ENCODE measurements at regions not wholly inside any gene's neighbourhood (a gene's known extent, or its start where the extent isn't known, plus 50 kb on each side); places are given as distances from the start of the nearest gene placed in this dataset.
"Not testable (repeated sequence)": the region's sequence is repeated elsewhere in the genome, so short reads cannot be mapped to it uniquely, and the experiment has no call there.

DNA sequence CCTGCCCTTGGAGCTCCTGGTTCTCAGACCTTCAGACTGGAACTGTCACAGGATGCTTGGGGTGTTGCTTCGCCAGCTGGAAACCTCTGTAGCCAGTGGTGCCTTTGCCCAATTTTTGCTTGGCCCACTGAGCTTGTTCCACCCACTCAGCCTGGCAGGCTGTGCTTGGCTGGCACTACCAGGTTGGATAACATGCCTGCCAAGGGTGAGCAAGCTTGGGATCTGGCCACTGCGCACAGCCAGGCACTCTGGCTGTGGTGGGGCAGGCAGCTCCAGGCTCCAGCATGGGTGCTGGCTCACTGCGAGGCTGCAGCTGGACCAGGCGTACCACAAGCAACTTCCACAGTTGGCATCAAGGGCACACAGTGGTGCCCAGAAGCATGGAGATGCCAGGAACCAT is 967.8 kb upstream of the NCAM2 start:
- Histone ChIP-seq H3K27me3 (no peaks in the 10 kb centered on the region), H3K36me3 (ENCODE audit: low read depth, missing control alignments) (no peaks in the 10 kb centered on the region), H3K4me3 (no peak overlapping the region), H3K9me3 (no peaks in the 10 kb centered on the region), H3K4me1 (no peaks in the 10 kb centered on the region), H3K27ac (no peak overlapping the region)
- intact Hi-C loops (cut with DNase I; ENCODE audit: low total_unique reads) = no loop called here
- TF ChIP-seq, protein P1, sequence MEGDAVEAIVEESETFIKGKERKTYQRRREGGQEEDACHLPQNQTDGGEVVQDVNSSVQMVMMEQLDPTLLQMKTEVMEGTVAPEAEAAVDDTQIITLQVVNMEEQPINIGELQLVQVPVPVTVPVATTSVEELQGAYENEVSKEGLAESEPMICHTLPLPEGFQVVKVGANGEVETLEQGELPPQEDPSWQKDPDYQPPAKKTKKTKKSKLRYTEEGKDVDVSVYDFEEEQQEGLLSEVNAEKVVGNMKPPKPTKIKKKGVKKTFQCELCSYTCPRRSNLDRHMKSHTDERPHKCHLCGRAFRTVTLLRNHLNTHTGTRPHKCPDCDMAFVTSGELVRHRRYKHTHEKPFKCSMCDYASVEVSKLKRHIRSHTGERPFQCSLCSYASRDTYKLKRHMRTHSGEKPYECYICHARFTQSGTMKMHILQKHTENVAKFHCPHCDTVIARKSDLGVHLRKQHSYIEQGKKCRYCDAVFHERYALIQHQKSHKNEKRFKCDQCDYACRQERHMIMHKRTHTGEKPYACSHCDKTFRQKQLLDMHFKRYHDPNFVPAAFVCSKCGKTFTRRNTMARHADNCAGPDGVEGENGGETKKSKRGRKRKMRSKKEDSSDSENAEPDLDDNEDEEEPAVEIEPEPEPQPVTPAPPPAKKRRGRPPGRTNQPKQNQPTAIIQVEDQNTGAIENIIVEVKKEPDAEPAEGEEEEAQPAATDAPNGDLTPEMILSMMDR (IDR thresholded peaks at IDR 0.05) = no peak
- 95 to 100% methylated on average over 1 to 4 of the region's 4 CpGs for WGBS, 2 donors
- no peak for DNase-seq

- intact Hi-C loops (cut with DNase I; ENCODE audit: low total_unique reads) = no loop called here
- H3K4me3 ChIP-seq = no peak overlapping the region
- no peaks in the 10 kb centered on the region for H3K9me3 ChIP-seq
- no peak for DNase-seq
- no peak for TF ChIP-seq POLR2A (IDR thresholded peaks at IDR 0.05)
- TF ChIP-seq, protein P1 (IDR thresholded peaks at IDR 0.05) = no peak
- H3K36me3 ChIP-seq (ENCODE audit: low read depth, missing control alignments) = no peaks in the 10 kb centered on the region
- no peak overlapping the region for H3K27ac ChIP-seq
- H3K4me1 ChIP-seq = no peaks in the 10 kb centered on the region
- H3K27me3 ChIP-seq = no peaks in the 10 kb centered on the region
- 70 to 100% methylated on average over 2 to 3 of the region's 4 CpGs for WGBS, 2 donors
Measured at GRCh38 chr21:20031807-20032206, 966.4 kb upstream of the NCAM2 start.

DNA sequence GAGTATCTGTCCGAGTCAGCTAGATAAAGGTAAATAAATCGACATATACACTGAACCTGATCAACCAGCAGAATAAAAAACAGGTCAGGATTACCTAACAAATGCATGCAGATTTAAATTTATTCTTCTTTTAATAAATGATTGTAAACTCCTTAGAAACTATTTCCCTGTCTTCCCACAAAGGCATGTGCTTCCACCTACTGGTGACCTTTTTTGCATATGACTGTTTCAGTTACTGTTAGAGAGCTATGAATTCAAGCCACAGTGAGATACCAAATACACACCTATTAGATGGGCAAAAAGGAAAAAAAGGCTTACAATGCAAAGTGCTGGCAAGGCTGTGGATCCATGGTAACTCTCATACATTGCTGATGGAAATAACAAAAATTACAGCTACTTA is 957.4 kb upstream of the NCAM2 start:
- Histone ChIP-seq H3K9me3 (no peaks in the 10 kb centered on the region), H3K27ac (no peak overlapping the region), H3K4me1 (no peaks in the 10 kb centered on the region), H3K36me3 (ENCODE audit: low read depth, missing control alignments) (no peaks in the 10 kb centered on the region), H3K4me3 (no peak overlapping the region), H3K27me3 (no peaks in the 10 kb centered on the region)
- intact Hi-C loops (cut with DNase I; ENCODE audit: low total_unique reads) = no loop called here
- no peak for DNase-seq
- no peak for TF ChIP-seq POLR2A (IDR thresholded peaks at IDR 0.05)
- TF ChIP-seq, protein P1 (IDR thresholded peaks at IDR 0.05) = no peak
- WGBS, 2 donors = 88 to 92% methylated on average over 2 of the region's 2 CpGs

DNA sequence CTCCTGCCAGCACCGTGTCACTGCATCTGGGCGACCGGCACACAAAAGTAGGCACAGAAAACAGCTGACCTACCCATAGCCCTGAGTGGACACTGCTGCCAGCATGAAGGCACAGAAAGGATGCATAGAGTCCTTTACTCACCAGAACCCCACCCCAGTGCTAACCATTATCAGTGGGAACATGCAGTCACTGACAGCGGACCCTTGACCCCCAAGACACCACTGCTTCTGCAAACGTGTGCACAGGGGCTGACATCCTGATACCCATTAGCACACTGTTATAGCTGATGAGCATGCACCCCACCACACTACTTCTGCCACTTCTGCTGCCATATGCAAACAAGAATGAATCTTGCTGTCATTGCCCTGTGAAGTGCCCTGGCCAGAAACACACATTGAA is 953.0 kb upstream of the NCAM2 start:
- TF ChIP-seq, protein P1 (IDR thresholded peaks at IDR 0.05) = no peak
- TF ChIP-seq POLR2A (IDR thresholded peaks at IDR 0.05) = no peak
- no peak for DNase-seq
- Histone ChIP-seq H3K27me3 (no peaks in the 10 kb centered on the region), H3K36me3 (ENCODE audit: low read depth, missing control alignments) (no peaks in the 10 kb centered on the region), H3K4me3 (no peak overlapping the region), H3K9me3 (no peaks in the 10 kb centered on the region), H3K4me1 (no peaks in the 10 kb centered on the region), H3K27ac (no peak overlapping the region)
- intact Hi-C loops (cut with DNase I; ENCODE audit: low total_unique reads) = no loop called here
- 94 to 99% methylated on average over 5 of the region's 5 CpGs for WGBS, 2 donors

GRCh38 chr21:20048130-20048837 is 949.9 kb upstream of the NCAM2 start:
- not testable (repeated sequence) for H3K27me3 ChIP-seq
- WGBS, 2 donors = 79 to 87% methylated on average over 8 to 20 of the region's 20 CpGs

More at GRCh38 chr21:20048130-20048837, 949.9 kb upstream of the NCAM2 start:
- H3K4me3 ChIP-seq; H3K9me3 ChIP-seq; H3K36me3 ChIP-seq (ENCODE audit: low read depth, missing control alignments); intact Hi-C loops (cut with DNase I; ENCODE audit: low total_unique reads); H3K27ac ChIP-seq; H3K4me1 ChIP-seq; DNase-seq: not testable (repeated sequence)
